Astrocyte of the cerebellum (primary cell): ENCODE measurements at regions not wholly inside any gene's neighbourhood (a gene's known extent, or its start where the extent isn't known, plus 50 kb on each side); places are given as distances from the start of the nearest gene placed in this dataset.

Source experiments
- DNase-seq: peaks from one replicate; pipeline ENCODE4 v3.0.0-alpha.2; 2011; ENCODE audit warnings: low read depth
- H3K4me3 ChIP-seq: 2 replicates; pipeline ENCODE4 v1.5.1; 2011; ENCODE audit warnings: mild to moderate bottlenecking, low read depth, low read length, moderate library complexity
- in situ Hi-C: cut with HindIII; loops from 2 replicates; pipeline ENCODE4 v1.10.0; 2017; ENCODE audit warnings: low sequenced_read_pairs
- TF ChIP-seq, protein P1 (sequence below): IDR thresholded peaks from 2 replicates; pipeline ENCODE4 v1.5.1; 2012; ENCODE audit warnings: low read length, low read depth, moderate library complexity, mild to moderate bottlenecking; ENCODE audit errors: missing control alignments

DNA sequence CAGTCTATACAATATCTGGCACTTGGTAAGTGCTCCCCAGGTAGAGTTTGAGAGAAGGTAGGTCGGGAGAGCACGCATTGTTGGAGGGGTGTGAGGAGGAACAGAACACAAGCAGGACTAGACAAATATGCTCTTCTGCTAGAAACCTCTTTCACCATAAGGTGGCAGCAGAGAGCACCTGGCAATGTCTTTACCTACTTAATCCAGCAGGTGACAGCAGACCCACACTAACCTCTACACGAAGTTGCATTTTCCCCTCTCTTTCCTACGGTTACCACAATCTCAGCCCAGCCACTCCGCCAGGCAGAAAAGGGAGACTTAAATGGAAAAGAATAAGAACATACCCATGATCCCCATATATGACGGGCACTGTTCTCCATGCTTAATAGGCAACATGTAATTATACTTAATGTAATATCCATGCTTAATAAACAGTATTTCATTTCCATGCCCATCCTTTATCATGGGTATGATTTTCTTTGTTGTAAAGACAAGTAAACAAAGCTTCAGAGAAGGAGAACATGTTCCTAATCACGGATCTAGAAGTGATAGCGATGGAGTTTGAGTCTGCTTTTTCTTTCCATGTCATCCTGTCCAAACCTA, 55.1 kb upstream of the CCL2 start:
- no peak overlapping the region for H3K4me3 ChIP-seq
- TF ChIP-seq, protein P1, sequence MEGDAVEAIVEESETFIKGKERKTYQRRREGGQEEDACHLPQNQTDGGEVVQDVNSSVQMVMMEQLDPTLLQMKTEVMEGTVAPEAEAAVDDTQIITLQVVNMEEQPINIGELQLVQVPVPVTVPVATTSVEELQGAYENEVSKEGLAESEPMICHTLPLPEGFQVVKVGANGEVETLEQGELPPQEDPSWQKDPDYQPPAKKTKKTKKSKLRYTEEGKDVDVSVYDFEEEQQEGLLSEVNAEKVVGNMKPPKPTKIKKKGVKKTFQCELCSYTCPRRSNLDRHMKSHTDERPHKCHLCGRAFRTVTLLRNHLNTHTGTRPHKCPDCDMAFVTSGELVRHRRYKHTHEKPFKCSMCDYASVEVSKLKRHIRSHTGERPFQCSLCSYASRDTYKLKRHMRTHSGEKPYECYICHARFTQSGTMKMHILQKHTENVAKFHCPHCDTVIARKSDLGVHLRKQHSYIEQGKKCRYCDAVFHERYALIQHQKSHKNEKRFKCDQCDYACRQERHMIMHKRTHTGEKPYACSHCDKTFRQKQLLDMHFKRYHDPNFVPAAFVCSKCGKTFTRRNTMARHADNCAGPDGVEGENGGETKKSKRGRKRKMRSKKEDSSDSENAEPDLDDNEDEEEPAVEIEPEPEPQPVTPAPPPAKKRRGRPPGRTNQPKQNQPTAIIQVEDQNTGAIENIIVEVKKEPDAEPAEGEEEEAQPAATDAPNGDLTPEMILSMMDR, result peak; percentile 100
- in situ Hi-C loops, result loop anchor here (25.0 kb wide), 1 partner anchor 162 kb away; the partner anchor contains the start of genes CCL1 and CCL13
- DNase-seq, result peak; percentile 80

DNA sequence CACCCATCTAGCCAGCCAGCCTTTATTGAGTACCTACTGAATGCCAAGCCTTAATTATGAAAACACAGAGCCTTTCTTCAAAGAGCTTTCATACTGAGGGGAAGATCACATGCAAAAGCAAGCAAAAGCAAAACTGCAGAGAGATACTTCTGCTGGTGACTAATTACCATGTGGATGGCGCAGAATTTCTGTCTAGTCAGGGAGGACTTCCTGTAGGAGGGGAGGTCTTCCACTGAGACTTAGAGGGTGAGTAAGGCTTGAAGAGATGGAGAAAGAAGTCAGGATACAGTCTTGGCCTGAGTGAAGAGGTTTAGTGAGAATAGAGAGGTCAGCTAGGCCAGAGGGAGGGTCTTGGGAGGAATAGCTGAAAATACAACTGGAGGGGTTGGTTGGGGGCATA, 53.9 kb upstream of the CCL2 start:
- in situ Hi-C loops, result no loop called here
- TF ChIP-seq, protein P1, result no peak

DNA sequence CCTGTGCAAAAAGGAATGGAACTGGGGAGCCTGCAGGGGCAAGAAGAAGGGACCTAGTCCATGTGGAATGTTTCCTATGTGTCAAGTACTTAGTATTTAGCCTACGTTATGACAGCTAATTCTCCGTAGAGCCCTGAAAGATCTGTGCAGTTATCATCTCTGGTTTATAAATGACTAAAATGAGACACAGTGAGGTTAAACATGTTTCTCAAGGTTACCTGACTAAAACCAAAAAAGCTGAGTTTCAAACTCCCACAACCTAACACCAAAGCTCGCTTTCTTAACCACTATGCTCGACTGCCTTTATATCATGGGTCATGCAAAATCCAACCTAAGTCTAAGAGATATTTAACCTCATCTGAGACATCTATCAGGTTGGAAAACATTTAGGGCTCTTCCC, 53.3 kb upstream of the CCL2 start:
- in situ Hi-C loops, result no loop called here
- TF ChIP-seq, protein P1, result no peak
- no peak for DNase-seq
- H3K4me3 ChIP-seq, result no peak overlapping the region

More for the DNA sequence above, 53.9 kb upstream of the CCL2 start:
- DNase-seq, result no peak
- H3K4me3 ChIP-seq, result no peak overlapping the region

DNA sequence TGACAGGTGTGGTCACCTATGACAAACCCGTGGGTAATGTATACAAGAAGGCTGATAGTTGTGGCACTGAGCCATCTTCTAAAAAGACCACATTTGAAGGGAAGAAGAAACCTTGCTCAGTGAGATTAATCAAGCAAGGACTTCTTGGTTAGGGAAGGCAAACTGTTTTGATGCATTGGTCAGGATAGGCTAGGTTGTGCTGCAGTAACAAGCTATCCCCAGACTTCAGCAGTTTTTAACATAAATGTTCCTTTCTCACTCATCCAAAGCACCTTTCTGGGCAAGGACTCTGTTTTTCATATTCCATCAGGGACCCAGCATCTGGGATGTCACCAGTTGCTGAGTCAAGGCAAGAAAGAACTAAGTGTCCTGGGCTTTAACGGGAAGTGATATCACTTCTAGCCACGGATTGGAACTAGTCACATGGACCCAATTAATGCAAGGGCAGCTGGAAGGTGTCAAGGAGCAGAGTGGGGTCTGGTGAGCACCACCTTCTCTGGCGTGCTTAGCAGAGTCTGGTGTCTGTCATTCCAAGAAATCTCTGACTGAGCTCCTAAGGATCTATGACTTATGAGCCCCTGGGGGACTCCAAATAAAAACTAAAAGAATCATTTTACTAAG, 52.0 kb upstream of the CCL2 start:
- no peak overlapping the region for H3K4me3 ChIP-seq
- TF ChIP-seq, protein P1, result no peak
- no peak for DNase-seq
- in situ Hi-C loops, result no loop called here

DNA sequence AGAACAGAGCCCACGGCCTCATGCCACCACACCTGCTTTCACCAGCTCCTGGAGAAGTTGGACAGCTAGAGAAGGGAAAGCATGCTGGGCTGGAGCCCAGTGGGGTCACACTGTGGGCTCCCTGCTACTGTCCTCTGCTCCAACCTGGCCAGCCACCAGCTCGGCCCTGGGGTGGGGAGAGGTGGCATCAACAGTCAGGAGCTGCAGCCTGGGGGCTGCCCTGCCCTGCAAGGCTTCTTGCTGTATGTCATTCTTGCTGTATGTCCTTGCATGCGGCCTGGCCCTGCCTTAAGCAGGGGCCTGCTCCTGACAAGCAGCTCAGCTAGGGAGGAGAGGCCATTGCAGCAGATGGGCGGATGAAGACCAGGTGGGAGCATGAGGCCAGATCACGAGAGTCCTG, 50.7 kb upstream of the CCL2 start:
- TF ChIP-seq, protein P1, result no peak
- DNase-seq, result no peak
- in situ Hi-C loops, result no loop called here
- no peak overlapping the region for H3K4me3 ChIP-seq
